ENCODE measurements at regions not wholly inside any gene's neighbourhood (a gene's known extent, or its start where the extent isn't known, plus 50 kb on each side); places are given as distances from the start of the nearest gene placed in this dataset.

- H3K9me3 Mint-ChIP-seq, result peaks cover 3 to 4% of the 10 kb centered on the region in 2 donors
- no peak for DNase-seq
- ATAC-seq (replicated peaks in 1 of 2), result no peak
- H3K36me3 Mint-ChIP-seq (ENCODE audit: insufficient read depth in 2 of 2), result no peaks in the 10 kb centered on the region
- no peak overlapping the region for H3K4me3 Mint-ChIP-seq
- no peaks in the 10 kb centered on the region for H3K27me3 Mint-ChIP-seq (ENCODE audit: low read depth)
- H3K27ac Mint-ChIP-seq, result no peak overlapping the region
- H3K4me1 Mint-ChIP-seq (ENCODE audit: low read depth), result no peaks in the 10 kb centered on the region
Measured at GRCh38 chr6:48743738-48744137, 632.7 kb upstream of the PTCHD4 start.

GRCh38 chr6:48736501-48737206 is 625.7 kb upstream of the PTCHD4 start:
- Mint-ChIP-seq H3K4me1 (ENCODE audit: low read depth) (no peaks in the 10 kb centered on the region), H3K4me3 (no peak overlapping the region), H3K27me3 (ENCODE audit: low read depth) (no peaks in the 10 kb centered on the region), H3K27ac (no peak overlapping the region), H3K9me3 (peaks cover 7 to 8% of the 10 kb centered on the region in 2 donors), H3K36me3 (ENCODE audit: insufficient read depth in 2 of 2) (peaks cover 2 to 3% of the 10 kb centered on the region in 2 donors)
- ATAC-seq (replicated peaks in 1 of 2) (no peak), DNase-seq (no peak)

- H3K9me3 Mint-ChIP-seq, result peaks cover 8 to 13% of the 10 kb centered on the region in 2 donors
- H3K27ac Mint-ChIP-seq, result no peak overlapping the region
- peaks cover 2 to 3% of the 10 kb centered on the region in 2 donors for H3K36me3 Mint-ChIP-seq (ENCODE audit: insufficient read depth in 2 of 2)
- H3K27me3 Mint-ChIP-seq (ENCODE audit: low read depth), result no peaks in the 10 kb centered on the region
- H3K4me1 Mint-ChIP-seq (ENCODE audit: low read depth), result no peaks in the 10 kb centered on the region
- DNase-seq (no peak), ATAC-seq (replicated peaks in 1 of 2) (no peak)
- no peak overlapping the region for H3K4me3 Mint-ChIP-seq
Measured at GRCh38 chr6:48735846-48736245, 624.8 kb upstream of the PTCHD4 start.

- Mint-ChIP-seq H3K27me3 (ENCODE audit: low read depth) (no peaks in the 10 kb centered on the region), H3K4me1 (ENCODE audit: low read depth) (no peaks in the 10 kb centered on the region), H3K4me3 (no peak overlapping the region), H3K27ac (no peak overlapping the region), H3K9me3 (peaks cover 13 to 17% of the 10 kb centered on the region in 2 donors), H3K36me3 (ENCODE audit: insufficient read depth in 2 of 2) (peaks cover 2 to 3% of the 10 kb centered on the region in 2 donors)
- DNase-seq, result no peak
- no peak for ATAC-seq (replicated peaks in 1 of 2)
Measured at GRCh38 chr6:48733581-48733980, 622.6 kb upstream of the PTCHD4 start.

GRCh38 chr6:48714699-48715098 is 603.7 kb upstream of the PTCHD4 start:
- H3K36me3 Mint-ChIP-seq (ENCODE audit: insufficient read depth in 2 of 2), result no peaks in the 10 kb centered on the region
- H3K27me3 Mint-ChIP-seq (ENCODE audit: low read depth), result no peaks in the 10 kb centered on the region
- ATAC-seq (replicated peaks in 1 of 2) (no peak), DNase-seq (no peak)
- H3K27ac Mint-ChIP-seq, result no peak overlapping the region
- H3K9me3 Mint-ChIP-seq, result peaks cover 1 to 9% of the 10 kb centered on the region in 2 donors
- H3K4me1 Mint-ChIP-seq (ENCODE audit: low read depth), result no peaks in the 10 kb centered on the region
- H3K4me3 Mint-ChIP-seq, result no peak overlapping the region

- Mint-ChIP-seq H3K36me3 (ENCODE audit: insufficient read depth in 2 of 2) (no peaks in the 10 kb centered on the region), H3K4me1 (ENCODE audit: low read depth) (no peaks in the 10 kb centered on the region), H3K27ac (no peak overlapping the region), H3K4me3 (no peak overlapping the region), H3K9me3 (peaks cover 1 to 8% of the 10 kb centered on the region in 2 donors), H3K27me3 (ENCODE audit: low read depth) (no peaks in the 10 kb centered on the region)
- no peak for DNase-seq
- ATAC-seq (replicated peaks in 1 of 2), result no peak
Measured at GRCh38 chr6:48714250-48714649, 603.3 kb upstream of the PTCHD4 start.

- no peaks in the 10 kb centered on the region for H3K4me1 Mint-ChIP-seq (ENCODE audit: low read depth)
Measured at GRCh38 chr6:48713612-48714011, 602.6 kb upstream of the PTCHD4 start.

GRCh38 chr6:48706310-48706709 is 595.3 kb upstream of the PTCHD4 start:
- H3K9me3 Mint-ChIP-seq, result peaks cover 6 to 23% of the 10 kb centered on the region in 2 donors
- no peak overlapping the region for H3K27ac Mint-ChIP-seq
- H3K27me3 Mint-ChIP-seq (ENCODE audit: low read depth), result no peaks in the 10 kb centered on the region
- no peak overlapping the region for H3K4me3 Mint-ChIP-seq
- DNase-seq, result no peak
- H3K36me3 Mint-ChIP-seq (ENCODE audit: insufficient read depth in 2 of 2), result peaks cover 2 to 7% of the 10 kb centered on the region in 2 donors
- no peaks in the 10 kb centered on the region for H3K4me1 Mint-ChIP-seq (ENCODE audit: low read depth)
- no peak for ATAC-seq (replicated peaks in 1 of 2)

More at GRCh38 chr6:48713612-48714011, 602.6 kb upstream of the PTCHD4 start:
- DNase-seq (no peak), ATAC-seq (replicated peaks in 1 of 2) (no peak)
- Mint-ChIP-seq H3K27ac (no peak overlapping the region), H3K27me3 (ENCODE audit: low read depth) (no peaks in the 10 kb centered on the region), H3K4me3 (no peak overlapping the region), H3K9me3 (peaks cover 1 to 8% of the 10 kb centered on the region in 2 donors), H3K36me3 (ENCODE audit: insufficient read depth in 2 of 2) (no peaks in the 10 kb centered on the region)

- no peak for DNase-seq
- Mint-ChIP-seq H3K9me3 (peaks cover 5 to 23% of the 10 kb centered on the region in 2 donors), H3K27ac (no peak overlapping the region), H3K4me1 (ENCODE audit: low read depth) (no peaks in the 10 kb centered on the region), H3K4me3 (no peak overlapping the region), H3K27me3 (ENCODE audit: low read depth) (no peaks in the 10 kb centered on the region), H3K36me3 (ENCODE audit: insufficient read depth in 2 of 2) (peaks cover 2 to 9% of the 10 kb centered on the region in 2 donors)
- no peak for ATAC-seq (replicated peaks in 1 of 2)
Measured at GRCh38 chr6:48701572-48701971, 590.6 kb upstream of the PTCHD4 start.

GRCh38 chr6:48695872-48696271 is 584.9 kb upstream of the PTCHD4 start:
- no peaks in the 10 kb centered on the region for H3K4me1 Mint-ChIP-seq (ENCODE audit: low read depth)
- no peak overlapping the region for H3K27ac Mint-ChIP-seq
- DNase-seq (no peak), ATAC-seq (replicated peaks in 1 of 2) (no peak)
- H3K9me3 Mint-ChIP-seq, result peaks cover 4 to 13% of the 10 kb centered on the region in 2 donors
- peaks cover 2 to 3% of the 10 kb centered on the region in 2 donors for H3K36me3 Mint-ChIP-seq (ENCODE audit: insufficient read depth in 2 of 2)
- H3K27me3 Mint-ChIP-seq (ENCODE audit: low read depth), result no peaks in the 10 kb centered on the region
- no peak overlapping the region for H3K4me3 Mint-ChIP-seq

GRCh38 chr6:48691420-48691819 is 580.4 kb upstream of the PTCHD4 start:
- no peak for ATAC-seq (replicated peaks in 1 of 2)
- Mint-ChIP-seq H3K9me3 (peaks cover 15 to 35% of the 10 kb centered on the region in 2 donors), H3K4me3 (no peak overlapping the region), H3K27me3 (ENCODE audit: low read depth) (no peaks in the 10 kb centered on the region), H3K36me3 (ENCODE audit: insufficient read depth in 2 of 2) (peaks cover 3 to 9% of the 10 kb centered on the region in 2 donors), H3K4me1 (ENCODE audit: low read depth) (no peaks in the 10 kb centered on the region), H3K27ac (no peak overlapping the region)
- no peak for DNase-seq

- Mint-ChIP-seq H3K27me3 (ENCODE audit: low read depth) (no peaks in the 10 kb centered on the region), H3K9me3 (peaks cover 19 to 37% of the 10 kb centered on the region in 2 donors), H3K4me1 (ENCODE audit: low read depth) (no peaks in the 10 kb centered on the region), H3K27ac (no peak overlapping the region), H3K4me3 (no peak overlapping the region), H3K36me3 (ENCODE audit: insufficient read depth in 2 of 2) (peaks cover 2 to 9% of the 10 kb centered on the region in 2 donors)
- ATAC-seq (replicated peaks in 1 of 2), result no peak
- no peak for DNase-seq
Measured at GRCh38 chr6:48689498-48689897, 578.5 kb upstream of the PTCHD4 start.

GRCh38 chr6:48678390-48678789 is 567.4 kb upstream of the PTCHD4 start:
- no peak for DNase-seq
- Mint-ChIP-seq H3K27me3 (ENCODE audit: low read depth) (no peaks in the 10 kb centered on the region), H3K4me1 (ENCODE audit: low read depth) (no peaks in the 10 kb centered on the region), H3K9me3 (peaks cover 2 to 6% of the 10 kb centered on the region in 2 donors), H3K27ac (no peak overlapping the region), H3K4me3 (no peak overlapping the region), H3K36me3 (ENCODE audit: insufficient read depth in 2 of 2) (no peaks in the 10 kb centered on the region)
- no peak for ATAC-seq (replicated peaks in 1 of 2)

- ATAC-seq (replicated peaks in 1 of 2) (no peak), DNase-seq (no peak)
- H3K4me3 Mint-ChIP-seq, result no peak overlapping the region
- H3K27ac Mint-ChIP-seq, result no peak overlapping the region
- H3K27me3 Mint-ChIP-seq (ENCODE audit: low read depth), result no peaks in the 10 kb centered on the region
- H3K9me3 Mint-ChIP-seq, result peaks cover 5 to 6% of the 10 kb centered on the region in 2 donors
- H3K4me1 Mint-ChIP-seq (ENCODE audit: low read depth), result no peaks in the 10 kb centered on the region
- no peaks in the 10 kb centered on the region for H3K36me3 Mint-ChIP-seq (ENCODE audit: insufficient read depth in 2 of 2)
Measured at GRCh38 chr6:48671505-48671904, 560.5 kb upstream of the PTCHD4 start.

All from activated T-cell treated with anti-CD3 and anti-CD28 coated beads, Interleukin-2, amount 50 U/mL, for 72 hours (primary cell).